ENCODE measurements at regions not wholly inside any gene's neighbourhood (a gene's known extent, or its start where the extent isn't known, plus 50 kb on each side); places are given as distances from the start of the nearest gene placed in this dataset.
"Not testable (repeated sequence)": the region's sequence is repeated elsewhere in the genome, so short reads cannot be mapped to it uniquely, and the experiment has no call there.

DNA sequence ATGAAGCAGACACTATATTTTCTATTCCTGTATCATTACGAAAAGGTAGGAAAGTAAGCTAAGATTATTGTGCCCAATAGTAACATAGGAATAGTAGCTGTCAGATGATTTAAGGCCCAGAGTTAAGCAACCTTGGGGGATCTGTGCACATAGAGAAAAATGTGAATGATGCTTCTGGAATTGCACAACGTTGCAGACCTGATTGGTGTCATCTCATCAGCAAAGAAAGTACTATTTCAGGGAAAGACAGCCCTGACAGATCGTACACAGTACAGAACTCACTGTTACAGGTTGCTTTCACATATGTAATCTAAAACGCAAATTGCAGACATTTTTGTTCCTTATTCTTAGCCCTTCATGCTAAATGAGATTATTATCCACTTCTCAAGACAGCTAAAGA lies 535.9 kb downstream of the TRIB2 start:
- TF ChIP-seq, protein P1, sequence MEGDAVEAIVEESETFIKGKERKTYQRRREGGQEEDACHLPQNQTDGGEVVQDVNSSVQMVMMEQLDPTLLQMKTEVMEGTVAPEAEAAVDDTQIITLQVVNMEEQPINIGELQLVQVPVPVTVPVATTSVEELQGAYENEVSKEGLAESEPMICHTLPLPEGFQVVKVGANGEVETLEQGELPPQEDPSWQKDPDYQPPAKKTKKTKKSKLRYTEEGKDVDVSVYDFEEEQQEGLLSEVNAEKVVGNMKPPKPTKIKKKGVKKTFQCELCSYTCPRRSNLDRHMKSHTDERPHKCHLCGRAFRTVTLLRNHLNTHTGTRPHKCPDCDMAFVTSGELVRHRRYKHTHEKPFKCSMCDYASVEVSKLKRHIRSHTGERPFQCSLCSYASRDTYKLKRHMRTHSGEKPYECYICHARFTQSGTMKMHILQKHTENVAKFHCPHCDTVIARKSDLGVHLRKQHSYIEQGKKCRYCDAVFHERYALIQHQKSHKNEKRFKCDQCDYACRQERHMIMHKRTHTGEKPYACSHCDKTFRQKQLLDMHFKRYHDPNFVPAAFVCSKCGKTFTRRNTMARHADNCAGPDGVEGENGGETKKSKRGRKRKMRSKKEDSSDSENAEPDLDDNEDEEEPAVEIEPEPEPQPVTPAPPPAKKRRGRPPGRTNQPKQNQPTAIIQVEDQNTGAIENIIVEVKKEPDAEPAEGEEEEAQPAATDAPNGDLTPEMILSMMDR (IDR thresholded peaks at IDR 0.05; ENCODE audit: insufficient read depth, low read length, poor library complexity, severe bottlenecking): no peak
- H3K4me3 ChIP-seq (ENCODE audit: low read depth, low read length): no peak overlapping the region
- H3K36me3 ChIP-seq (ENCODE audit: control insufficient read depth, insufficient read depth, low read length): no peaks in the 10 kb centered on the region
- no peaks in the 10 kb centered on the region for H3K27me3 ChIP-seq (ENCODE audit: control insufficient read depth, insufficient read depth, low read length)
- DNase-seq (ENCODE audit: low read depth): no peak

DNA sequence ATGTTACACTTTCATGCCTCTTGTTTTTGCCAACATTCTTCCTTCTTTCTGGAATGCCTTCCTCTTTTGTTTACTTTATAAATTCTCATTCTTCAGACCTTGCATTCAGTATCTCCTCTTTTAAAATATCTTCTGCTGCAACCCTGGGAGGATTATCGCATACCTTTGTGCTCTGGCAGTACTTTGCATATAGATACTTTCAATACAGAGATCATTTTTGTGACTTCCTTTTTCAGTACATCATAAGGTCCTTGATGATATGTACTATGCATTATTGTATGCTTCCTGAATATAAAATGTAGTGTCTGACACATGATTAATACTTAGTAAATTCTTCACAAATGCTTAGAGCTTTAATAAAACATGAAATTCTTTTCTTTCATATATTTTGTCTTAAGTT lies 538.7 kb downstream of the TRIB2 start:
- Histone ChIP-seq H3K36me3 (ENCODE audit: control insufficient read depth, insufficient read depth, low read length) (no peaks in the 10 kb centered on the region), H3K4me3 (ENCODE audit: low read depth, low read length) (no peak overlapping the region), H3K27me3 (ENCODE audit: control insufficient read depth, insufficient read depth, low read length) (no peaks in the 10 kb centered on the region)
- DNase-seq (ENCODE audit: low read depth): no peak
- TF ChIP-seq, protein P1 (IDR thresholded peaks at IDR 0.05; ENCODE audit: insufficient read depth, low read length, poor library complexity, severe bottlenecking): no peak

DNA sequence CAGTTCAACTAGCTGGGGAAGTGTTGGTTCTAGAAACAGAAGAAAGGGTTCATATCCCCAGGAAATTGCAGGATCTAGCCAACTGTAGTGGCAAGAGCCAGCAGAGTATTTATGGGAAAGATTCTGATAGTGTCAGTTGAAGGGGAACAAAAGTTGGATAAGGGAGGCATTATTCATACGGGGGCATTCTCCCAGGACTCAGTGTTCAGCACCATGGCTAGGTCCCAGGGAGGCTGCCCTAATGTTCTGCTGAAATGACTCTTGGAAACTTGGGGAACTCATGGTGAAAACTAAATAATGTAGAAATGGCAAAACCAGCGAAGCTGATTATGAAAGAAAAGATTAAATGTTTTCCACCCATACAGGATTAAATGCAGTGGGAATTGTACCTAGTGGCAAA lies 543.7 kb downstream of the TRIB2 start:
- no peak for DNase-seq (ENCODE audit: low read depth)
- H3K27me3 ChIP-seq (ENCODE audit: control insufficient read depth, insufficient read depth, low read length): no peaks in the 10 kb centered on the region
- H3K36me3 ChIP-seq (ENCODE audit: control insufficient read depth, insufficient read depth, low read length): no peaks in the 10 kb centered on the region
- TF ChIP-seq, protein P1 (IDR thresholded peaks at IDR 0.05; ENCODE audit: insufficient read depth, low read length, poor library complexity, severe bottlenecking): no peak
- no peak overlapping the region for H3K4me3 ChIP-seq (ENCODE audit: low read depth, low read length)

DNA sequence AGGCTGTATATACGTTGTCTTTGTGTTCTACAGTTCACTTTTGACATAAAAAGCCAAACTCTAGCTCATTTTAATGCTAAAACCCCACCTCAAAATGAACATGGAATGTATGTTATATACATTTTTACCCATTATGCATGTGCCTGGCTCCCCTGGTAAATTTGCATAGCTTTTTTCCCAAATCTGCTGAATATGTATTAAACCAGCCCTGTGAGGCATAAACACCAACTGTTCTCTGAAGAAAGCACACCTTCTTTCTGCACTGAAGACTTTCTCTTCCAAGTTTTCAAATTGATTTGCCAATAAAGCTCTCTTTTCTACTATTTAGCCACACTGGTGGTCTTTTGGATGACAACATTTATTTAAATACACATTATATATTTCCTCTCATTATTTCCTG lies 549.4 kb downstream of the TRIB2 start:
- TF ChIP-seq, protein P1 (IDR thresholded peaks at IDR 0.05; ENCODE audit: insufficient read depth, low read length, poor library complexity, severe bottlenecking): no peak
- Histone ChIP-seq H3K4me3 (ENCODE audit: low read depth, low read length) (no peak overlapping the region), H3K27me3 (ENCODE audit: control insufficient read depth, insufficient read depth, low read length) (no peaks in the 10 kb centered on the region), H3K36me3 (ENCODE audit: control insufficient read depth, insufficient read depth, low read length) (no peaks in the 10 kb centered on the region)
- DNase-seq (ENCODE audit: low read depth): no peak

DNA sequence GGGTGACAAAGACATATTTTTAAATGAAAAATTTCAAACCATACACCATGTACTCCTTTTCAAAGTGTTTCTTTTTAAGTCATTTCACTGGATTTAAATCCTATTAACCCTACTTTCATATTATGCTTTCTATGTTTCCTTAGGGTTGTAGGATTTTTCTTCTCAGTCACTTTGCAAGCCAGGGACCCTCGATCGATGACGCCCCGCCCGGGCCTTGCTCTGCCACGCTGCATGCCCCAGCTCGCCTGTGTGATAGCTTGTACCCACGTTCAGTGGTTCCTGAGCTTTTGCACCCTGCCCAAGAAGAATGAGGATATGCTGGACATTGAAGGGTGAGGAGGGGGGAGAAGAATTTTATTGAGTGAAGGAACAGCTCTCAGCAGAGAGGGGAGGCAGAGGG lies 568.0 kb downstream of the TRIB2 start:
- TF ChIP-seq, protein P1 (IDR thresholded peaks at IDR 0.05; ENCODE audit: insufficient read depth, low read length, poor library complexity, severe bottlenecking): no peak
- no peak for DNase-seq (ENCODE audit: low read depth)
- no peaks in the 10 kb centered on the region for H3K36me3 ChIP-seq (ENCODE audit: control insufficient read depth, insufficient read depth, low read length)
- no peak overlapping the region for H3K4me3 ChIP-seq (ENCODE audit: low read depth, low read length)
- no peaks in the 10 kb centered on the region for H3K27me3 ChIP-seq (ENCODE audit: control insufficient read depth, insufficient read depth, low read length)

DNA sequence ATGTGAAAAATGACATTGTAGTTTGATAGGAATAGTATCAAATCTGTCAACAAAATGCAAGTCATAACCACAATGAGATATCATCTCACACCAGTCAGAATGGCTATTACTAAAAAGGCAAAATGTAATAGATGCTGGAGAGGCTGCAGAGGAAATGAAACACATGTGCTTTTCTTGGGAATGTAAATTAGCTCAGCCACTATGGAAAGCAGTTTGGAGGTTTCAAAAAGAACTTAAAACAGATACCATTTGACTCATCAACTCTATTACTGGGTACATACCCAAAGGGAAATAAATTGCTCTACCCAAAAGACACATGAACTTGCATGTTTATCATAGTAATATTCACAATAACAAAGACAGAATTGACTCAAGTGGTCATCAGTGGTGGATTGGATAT lies 572.6 kb downstream of the TRIB2 start:
- Histone ChIP-seq H3K4me3 (ENCODE audit: low read depth, low read length) (no peak overlapping the region), H3K27me3 (ENCODE audit: control insufficient read depth, insufficient read depth, low read length) (no peaks in the 10 kb centered on the region), H3K36me3 (ENCODE audit: control insufficient read depth, insufficient read depth, low read length) (no peaks in the 10 kb centered on the region)
- TF ChIP-seq, protein P1 (IDR thresholded peaks at IDR 0.05; ENCODE audit: insufficient read depth, low read length, poor library complexity, severe bottlenecking): no peak
- DNase-seq (ENCODE audit: low read depth): no peak

DNA sequence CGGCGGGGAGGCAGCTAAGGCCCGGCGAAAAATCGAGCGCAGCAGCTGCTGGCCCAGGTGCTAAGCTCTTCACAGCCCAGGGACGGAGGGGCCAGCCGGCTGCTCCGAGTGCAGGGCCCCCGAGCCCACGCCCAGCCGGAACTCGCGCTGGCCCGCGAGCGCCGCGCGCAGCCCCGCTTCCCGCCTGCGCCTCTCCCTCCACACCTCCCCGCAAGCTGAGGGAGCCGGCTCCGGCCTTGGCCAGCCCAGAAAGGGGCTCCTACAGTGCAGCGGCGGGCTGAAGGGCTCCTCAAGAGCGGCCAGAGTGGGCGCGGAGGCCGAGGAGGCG lies 591.7 kb downstream of the TRIB2 start:
- not testable (repeated sequence) for DNase-seq (ENCODE audit: low read depth); H3K36me3 ChIP-seq (ENCODE audit: control insufficient read depth, insufficient read depth, low read length); H3K4me3 ChIP-seq (ENCODE audit: low read depth, low read length); H3K27me3 ChIP-seq (ENCODE audit: control insufficient read depth, insufficient read depth, low read length)

All from kidney epithelial cell (primary cell).